PC-3 (cell line): ENCODE measurements at regions not wholly inside any gene's neighbourhood (a gene's known extent, or its start where the extent isn't known, plus 50 kb on each side); places are given as distances from the start of the nearest gene placed in this dataset.

Source experiments
- ATAC-seq: fragments of 200-7000 bp; cut with Tn5 transposase; 2 replicates; pipeline ENCODE4 v1.9.1; 2020; ENCODE audit warnings: mild to moderate bottlenecking, moderate library complexity
- BruUV-seq: library from RNA; stranded (reverse); fragments of 400-500 nt; replicated peaks from 2 replicates; lab custom pipeline; 2021; lab: Mats Ljungman, UMichigan
- CTCF ChIA-PET: fragments of 300-600 bp; sonication (Branson Sonifier 250); formaldehyde crosslinking; loops from one replicate; lab custom pipeline; 2022; ENCODE audit warnings: antibody characterized with exemption; lab: Charles Lee
- POLR2A ChIA-PET: fragments of 300-600 bp; sonication (Branson Sonifier 250); formaldehyde crosslinking; loops from one replicate; lab custom pipeline; 2022; ENCODE audit warnings: antibody characterized with exemption; ENCODE audit not compliant: unreplicated experiment; lab: Charles Lee
- DNase-seq: peaks from one replicate; pipeline ENCODE4 v3.0.0-alpha.2; 2015
- H2AFZ ChIP-seq: fragments of 300-600 bp; sonication (generic); 2 replicates; pipeline ENCODE4 v1.6.0; 2016; ENCODE audit warnings: antibody characterized with exemption, low read length
- H3F3A ChIP-seq: fragments of 300-600 bp; sonication (generic); one replicate; pipeline ENCODE4 v1.6.0; 2017; ENCODE audit warnings: antibody characterized with exemption, low read length, control low read depth, mild to moderate bottlenecking; ENCODE audit not compliant: unreplicated experiment
- H3K27ac ChIP-seq: fragments of 300-600 bp; sonication (generic); 2 replicates; pipeline ENCODE4 v1.5.1; 2016; ENCODE audit warnings: mild to moderate bottlenecking, low read length
- H3K27me3 ChIP-seq: fragments of 300-600 bp; sonication (generic); 2 replicates; pipeline ENCODE4 v1.6.1; 2016; ENCODE audit warnings: low read length, mixed read lengths
- H3K36me3 ChIP-seq: fragments of 300-600 bp; sonication (generic); 2 replicates; pipeline ENCODE4 v1.6.1; 2016; ENCODE audit warnings: low read depth, mixed run types, low read length, mixed read lengths
- H3K4me1 ChIP-seq: fragments of 300-600 bp; sonication (generic); 2 replicates; pipeline ENCODE4 v1.5.1; 2016; ENCODE audit warnings: low read length; ENCODE audit not compliant: insufficient read depth
- H3K4me2 ChIP-seq: fragments of 300-600 bp; sonication (generic); 2 replicates; pipeline ENCODE4 v1.6.0; 2016; ENCODE audit warnings: low read length
- H3K4me3 ChIP-seq: fragments of 300-600 bp; sonication (generic); 2 replicates; pipeline ENCODE4 v1.5.1; 2016; ENCODE audit warnings: mild to moderate bottlenecking, low read length, mixed read lengths
- H3K79me2 ChIP-seq: fragments of 300-600 bp; sonication (generic); 2 replicates; pipeline ENCODE4 v1.6.1; 2017; ENCODE audit warnings: low read length, mixed read lengths
- H3K9ac ChIP-seq: fragments of 300-600 bp; sonication (generic); 2 replicates; pipeline ENCODE4 v1.6.0; 2016; ENCODE audit warnings: mild to moderate bottlenecking, low read length
- H3K9me2 ChIP-seq: fragments of 300-600 bp; sonication (generic); replicated peaks from 2 replicates; pipeline ENCODE4 v1.6.1; 2016; ENCODE audit warnings: mixed run types, low read length, mixed read lengths
- H3K9me3 ChIP-seq: fragments of 300-600 bp; sonication (generic); 2 replicates; pipeline ENCODE4 v1.6.1; 2016; ENCODE audit warnings: low read length, mixed read lengths
- H4K20me1 ChIP-seq: fragments of 300-600 bp; sonication (generic); 2 replicates; pipeline ENCODE4 v1.6.1; 2016; ENCODE audit warnings: low read length, mixed read lengths
- EZH2 ChIP-seq: fragments of 300-600 bp; sonication (generic); IDR thresholded peaks from one replicate; pipeline ENCODE4 v1.6.1; 2017; ENCODE audit warnings: antibody characterized with exemption, mild to moderate bottlenecking, low read length; ENCODE audit not compliant: unreplicated experiment
- EZH2phosphoT487 ChIP-seq: fragments of 300-600 bp; sonication (generic); IDR thresholded peaks from 2 replicates; pipeline ENCODE4 v1.6.1; 2018; ENCODE audit warnings: mild to moderate bottlenecking, antibody characterized with exemption, low read length, borderline replicate concordance
- intact Hi-C: fragments of 100-400 bp; cut with micrococcal nuclease; formaldehyde crosslinking; loops from 2 replicates; pipeline ENCODE4 v1.9.0; 2023
- TF ChIP-seq, protein P1 (sequence below): fragments of 300-600 bp; sonication (generic); conservative IDR thresholded peaks from 2 replicates; pipeline ENCODE4 v1.5.1; 2017; ENCODE audit warnings: antibody characterized with exemption, low read depth, mild to moderate bottlenecking, low read length

DNA sequence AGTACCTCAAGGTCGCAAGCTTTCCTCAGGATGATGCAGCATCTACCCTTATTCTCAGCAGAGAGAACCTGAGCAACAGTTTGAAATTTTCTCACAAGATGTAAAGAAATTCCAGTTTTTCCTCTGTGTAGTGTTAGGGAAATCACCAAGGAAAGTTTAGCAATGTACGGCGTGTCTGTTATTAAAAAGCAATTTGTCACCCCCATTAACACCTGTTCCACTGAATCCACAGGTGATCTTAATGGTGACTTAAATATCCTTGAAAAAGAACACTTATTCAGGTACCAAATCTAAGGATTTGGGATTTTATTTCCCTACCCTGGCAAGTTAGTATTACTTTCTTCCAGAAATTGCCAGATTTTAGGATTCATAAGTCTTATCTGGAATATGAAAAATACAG, 77.9 kb upstream of the ATP10B start:
- Histone ChIP-seq H3K27ac (no peak overlapping the region), H3K9me2 (no peaks in the 10 kb centered on the region), H3K4me1 (no peaks in the 10 kb centered on the region), H3K79me2 (no peaks in the 10 kb centered on the region), H2AFZ (no peak overlapping the region), H3K4me2 (no peak overlapping the region), H4K20me1 (no peaks in the 10 kb centered on the region), H3K9ac (no peak overlapping the region), H3K36me3 (no peaks in the 10 kb centered on the region), H3K27me3 (no peaks in the 10 kb centered on the region), H3K4me3 (no peak overlapping the region), H3K9me3 (no peaks in the 10 kb centered on the region), H3F3A (no peaks in the 10 kb centered on the region)
- BruUV-seq, result no TSS peak
- intact Hi-C loops, result no loop called here
- POLR2A ChIA-PET, result no interaction called here
- CTCF ChIA-PET, result no interaction called here
- ATAC-seq (no peak), DNase-seq (no peak)
- TF ChIP-seq, protein P1, sequence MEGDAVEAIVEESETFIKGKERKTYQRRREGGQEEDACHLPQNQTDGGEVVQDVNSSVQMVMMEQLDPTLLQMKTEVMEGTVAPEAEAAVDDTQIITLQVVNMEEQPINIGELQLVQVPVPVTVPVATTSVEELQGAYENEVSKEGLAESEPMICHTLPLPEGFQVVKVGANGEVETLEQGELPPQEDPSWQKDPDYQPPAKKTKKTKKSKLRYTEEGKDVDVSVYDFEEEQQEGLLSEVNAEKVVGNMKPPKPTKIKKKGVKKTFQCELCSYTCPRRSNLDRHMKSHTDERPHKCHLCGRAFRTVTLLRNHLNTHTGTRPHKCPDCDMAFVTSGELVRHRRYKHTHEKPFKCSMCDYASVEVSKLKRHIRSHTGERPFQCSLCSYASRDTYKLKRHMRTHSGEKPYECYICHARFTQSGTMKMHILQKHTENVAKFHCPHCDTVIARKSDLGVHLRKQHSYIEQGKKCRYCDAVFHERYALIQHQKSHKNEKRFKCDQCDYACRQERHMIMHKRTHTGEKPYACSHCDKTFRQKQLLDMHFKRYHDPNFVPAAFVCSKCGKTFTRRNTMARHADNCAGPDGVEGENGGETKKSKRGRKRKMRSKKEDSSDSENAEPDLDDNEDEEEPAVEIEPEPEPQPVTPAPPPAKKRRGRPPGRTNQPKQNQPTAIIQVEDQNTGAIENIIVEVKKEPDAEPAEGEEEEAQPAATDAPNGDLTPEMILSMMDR, result no peak
- TF ChIP-seq EZH2phosphoT487, result no peak
- no peak for TF ChIP-seq EZH2

DNA sequence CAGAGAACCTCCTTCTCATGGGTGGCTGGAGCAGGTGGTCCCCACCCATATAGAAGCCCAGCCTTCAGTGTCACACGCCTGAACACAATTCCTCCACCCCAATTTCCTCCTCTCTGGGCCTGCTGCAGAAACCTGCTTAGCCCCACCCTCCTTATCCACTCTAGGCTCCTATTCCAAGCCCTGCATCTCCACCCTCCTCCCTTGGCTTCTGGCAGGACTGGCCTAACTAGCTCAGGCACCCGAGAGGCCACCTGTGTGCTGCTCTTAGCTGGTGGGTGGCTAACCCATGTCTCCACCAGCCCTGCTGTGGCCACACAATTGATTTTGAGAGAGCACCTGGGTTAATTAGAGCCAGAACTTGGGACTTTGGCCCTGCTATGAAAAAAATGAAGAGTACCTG, 77.3 kb upstream of the ATP10B start:
- POLR2A ChIA-PET, result no interaction called here
- H3K9me2 ChIP-seq, result no peaks in the 10 kb centered on the region
- H3K36me3 ChIP-seq, result no peaks in the 10 kb centered on the region
- no peaks in the 10 kb centered on the region for H3K4me1 ChIP-seq
- H2AFZ ChIP-seq, result no peak overlapping the region
- CTCF ChIA-PET, result no interaction called here
- intact Hi-C loops, result no loop called here
- no peak overlapping the region for H3K4me2 ChIP-seq
- no peaks in the 10 kb centered on the region for H4K20me1 ChIP-seq
- BruUV-seq, result no TSS peak
- no peaks in the 10 kb centered on the region for H3K9me3 ChIP-seq
- ATAC-seq (no peak), DNase-seq (no peak)
- H3K4me3 ChIP-seq, result no peak overlapping the region
- no peaks in the 10 kb centered on the region for H3F3A ChIP-seq
- H3K27me3 ChIP-seq, result no peaks in the 10 kb centered on the region
- no peak overlapping the region for H3K27ac ChIP-seq
- TF ChIP-seq EZH2 (no peak), EZH2phosphoT487 (no peak)
- TF ChIP-seq, protein P1, result no peak
- no peaks in the 10 kb centered on the region for H3K79me2 ChIP-seq
- no peak overlapping the region for H3K9ac ChIP-seq

DNA sequence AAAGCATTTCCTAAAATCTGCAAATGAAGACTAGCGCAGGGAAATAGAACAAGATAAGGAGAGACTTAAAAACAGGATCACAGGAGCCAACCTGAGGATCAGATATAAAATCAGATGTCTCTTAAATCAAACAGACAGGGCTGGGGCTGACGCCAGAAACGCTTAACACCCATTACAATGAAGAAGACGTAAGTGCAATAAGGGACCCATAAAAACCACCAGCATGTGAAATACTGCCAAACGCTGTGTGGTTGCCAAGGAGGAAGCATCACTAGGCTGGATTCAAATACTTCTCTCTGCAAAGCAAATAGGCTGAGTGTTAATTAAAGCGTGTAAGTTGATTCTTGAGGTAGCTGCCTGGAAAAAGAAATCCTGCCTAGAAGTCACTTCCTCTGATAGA, 74.4 kb upstream of the ATP10B start:
- intact Hi-C loops, result no loop called here
- POLR2A ChIA-PET, result no interaction called here

More for the DNA sequence above, 74.4 kb upstream of the ATP10B start:
- Histone ChIP-seq H3K9me2 (no peaks in the 10 kb centered on the region), H3K4me3 (no peak overlapping the region), H3K36me3 (no peaks in the 10 kb centered on the region; the same call in 1 of the 2 replicates), H4K20me1 (no peaks in the 10 kb centered on the region), H3F3A (no peaks in the 10 kb centered on the region), H3K27ac (no peak overlapping the region), H3K9ac (no peak overlapping the region), H3K4me1 (no peaks in the 10 kb centered on the region), H3K79me2 (no peaks in the 10 kb centered on the region), H3K27me3 (no peaks in the 10 kb centered on the region), H2AFZ (no peak overlapping the region), H3K4me2 (no peak overlapping the region), H3K9me3 (no peaks in the 10 kb centered on the region)
- CTCF ChIA-PET, result no interaction called here
- ATAC-seq (no peak), DNase-seq (no peak)
- TF ChIP-seq, protein P1, result no peak
- TF ChIP-seq EZH2phosphoT487, result no peak
- no peak for TF ChIP-seq EZH2
- BruUV-seq, result no TSS peak
